H9 (cell line): ENCODE measurements at regions not wholly inside any gene's neighbourhood (a gene's known extent, or its start where the extent isn't known, plus 50 kb on each side); places are given as distances from the start of the nearest gene placed in this dataset.

ENCODE experiments used
- DNase-seq: peaks from one replicate; pipeline ENCODE4 v3.0.0-alpha.2; 2017
- H2AFZ ChIP-seq: one replicate; pipeline ENCODE4 v1.6.1; 2013; ENCODE audit warnings: mild to moderate bottlenecking, low read length, control low read depth, moderate library complexity
- H2AK5ac ChIP-seq: 2 replicates; pipeline ENCODE4 v1.6.1; 2013; ENCODE audit warnings: low read length, control low read depth, mixed read lengths; ENCODE audit not compliant: insufficient read length
- H2BK120ac ChIP-seq: one replicate; pipeline ENCODE4 v1.6.1; 2013; ENCODE audit warnings: low read depth, mild to moderate bottlenecking, low read length, control low read depth, inconsistent platforms; ENCODE audit not compliant: poor library complexity, severe bottlenecking
- H2BK12ac ChIP-seq: 2 replicates; pipeline ENCODE4 v1.6.1; 2013; ENCODE audit warnings: low read length, control low read depth, mixed read lengths, low read depth; ENCODE audit not compliant: insufficient read length
- H2BK15ac ChIP-seq: 2 replicates; pipeline ENCODE4 v1.6.1; 2013; ENCODE audit warnings: low read depth, low read length, control low read depth
- H2BK20ac ChIP-seq: one replicate; pipeline ENCODE4 v1.6.1; 2013; ENCODE audit warnings: low read depth, mild to moderate bottlenecking, low read length, control low read depth, inconsistent platforms; ENCODE audit not compliant: poor library complexity, severe bottlenecking
- H2BK5ac ChIP-seq: 2 replicates; pipeline ENCODE4 v1.6.1; 2013; ENCODE audit warnings: low read length, control low read depth, mixed read lengths; ENCODE audit not compliant: insufficient read length
- H3K14ac ChIP-seq: 2 replicates; pipeline ENCODE4 v1.6.1; 2013; ENCODE audit warnings: low read length, control low read depth; ENCODE audit not compliant: insufficient read depth
- H3K18ac ChIP-seq: 2 replicates; pipeline ENCODE4 v1.6.1; 2013; ENCODE audit warnings: low read depth, mild to moderate bottlenecking, mixed read lengths, low read length, control low read depth; ENCODE audit not compliant: insufficient read length
- H3K23ac ChIP-seq: 2 replicates; pipeline ENCODE4 v1.6.1; 2013; ENCODE audit warnings: low read length, control low read depth, mixed read lengths, low read depth; ENCODE audit not compliant: insufficient read length
- H3K23me2 ChIP-seq: 2 replicates; pipeline ENCODE4 v1.6.1; 2013; ENCODE audit warnings: low read depth, mild to moderate bottlenecking, mixed read lengths, low read length, control low read depth; ENCODE audit not compliant: insufficient read length, poor library complexity, severe bottlenecking
- H3K27ac ChIP-seq: 2 replicates; pipeline ENCODE4 v1.5.1; 2013; ENCODE audit warnings: low read length, control low read depth, mixed read lengths, low read depth; ENCODE audit not compliant: insufficient read length
- H3K27me3 ChIP-seq: 2 replicates; pipeline ENCODE4 v1.6.1; 2013; ENCODE audit warnings: low read length, control low read depth, inconsistent platforms; ENCODE audit not compliant: insufficient read depth
- H3K4ac ChIP-seq: 2 replicates; pipeline ENCODE4 v1.6.1; 2013; ENCODE audit warnings: low read depth, mild to moderate bottlenecking, control low read depth, inconsistent platforms, low read length, moderate library complexity
- H3K4me1 ChIP-seq: 2 replicates; pipeline ENCODE4 v1.6.1; 2013; ENCODE audit warnings: low read length, control low read depth, inconsistent platforms; ENCODE audit not compliant: insufficient read depth
- H3K4me2 ChIP-seq: 2 replicates; pipeline ENCODE4 v1.6.1; 2013; ENCODE audit warnings: low read length, control low read depth, mixed read lengths; ENCODE audit not compliant: insufficient read length, insufficient read depth
- H3K56ac ChIP-seq: 2 replicates; pipeline ENCODE4 v1.6.1; 2013; ENCODE audit warnings: low read depth, mild to moderate bottlenecking, mixed read lengths, low read length, control low read depth; ENCODE audit not compliant: insufficient read length
- H3K79me1 ChIP-seq: 2 replicates; pipeline ENCODE4 v1.6.1; 2013; ENCODE audit warnings: low read depth, mild to moderate bottlenecking, moderate library complexity, low read length, control low read depth, inconsistent platforms; ENCODE audit not compliant: insufficient read depth, poor library complexity, severe bottlenecking
- H3K79me2 ChIP-seq: 2 replicates; pipeline ENCODE4 v1.6.1; 2013; ENCODE audit warnings: low read length, control low read depth, inconsistent platforms; ENCODE audit not compliant: insufficient read depth
- H3K9ac ChIP-seq: 2 replicates; pipeline ENCODE4 v1.6.1; 2013; ENCODE audit warnings: low read length, control low read depth, mixed read lengths; ENCODE audit not compliant: insufficient read length; ENCODE audit errors: extremely low read depth
- H3K9me3 ChIP-seq: one replicate; pipeline ENCODE4 v1.6.1; 2013; ENCODE audit warnings: low read depth, low read length, inconsistent platforms; ENCODE audit not compliant: control insufficient read depth
- H3T11ph ChIP-seq: one replicate; pipeline ENCODE4 v1.6.1; 2013; ENCODE audit warnings: mild to moderate bottlenecking, low read length, control low read depth, inconsistent platforms
- H4K20me1 ChIP-seq: one replicate; pipeline ENCODE4 v1.6.1; 2013; ENCODE audit not compliant: control insufficient read depth, insufficient read length, insufficient read depth
- H4K5ac ChIP-seq: 2 replicates; pipeline ENCODE4 v1.6.1; 2013; ENCODE audit warnings: low read depth, mild to moderate bottlenecking, mixed read lengths, low read length, control low read depth; ENCODE audit not compliant: insufficient read length
- H4K8ac ChIP-seq: replicated peaks from 2 replicates; pipeline ENCODE4 v1.6.1; 2013; ENCODE audit warnings: low read length, control low read depth, mixed read lengths, low read depth; ENCODE audit not compliant: insufficient read length
- H4K91ac ChIP-seq: 2 replicates; pipeline ENCODE4 v1.6.1; 2013; ENCODE audit warnings: low read depth, mild to moderate bottlenecking, moderate library complexity, mixed read lengths, low read length, control low read depth; ENCODE audit not compliant: insufficient read length
- H3K27ac Mint-ChIP-seq, 3 experiments: 2 replicates in 2 of 3; 3 replicates in 1 of 3; pipeline ENCODE4 v1.8.0; 2020 to 2021; ENCODE audit warnings: mixed read lengths in 3 of 3, mild to moderate bottlenecking in 1 of 3, moderate library complexity in 1 of 3
- H3K27me3 Mint-ChIP-seq: 2 replicates; pipeline ENCODE4 v1.8.0; 2021; ENCODE audit warnings: low read depth, mild to moderate bottlenecking, moderate library complexity, mixed read lengths
- H3K36me3 Mint-ChIP-seq, 3 experiments: 2 replicates in 2 of 3; 3 replicates in 1 of 3; pipeline ENCODE4 v1.8.0; 2020 to 2021; ENCODE audit warnings: low read depth in 3 of 3, mixed read lengths in 3 of 3; ENCODE audit not compliant: insufficient read depth in 1 of 3
- H3K4me1 Mint-ChIP-seq, 2 experiments: 2 replicates each; pipeline ENCODE4 v1.8.0; 2020; ENCODE audit warnings: mixed read lengths in 2 of 2
- H3K4me3 Mint-ChIP-seq, 2 experiments: 2 replicates in 1 of 2; 3 replicates in 1 of 2; pipeline ENCODE4 v1.8.0; 2020 to 2021; ENCODE audit warnings: mild to moderate bottlenecking in 2 of 2, mixed read lengths in 2 of 2, moderate library complexity in 1 of 2
- H3K9me3 Mint-ChIP-seq, 2 experiments: 2 replicates in 1 of 2; 3 replicates in 1 of 2; pipeline ENCODE4 v1.8.0; 2020; ENCODE audit warnings: mild to moderate bottlenecking in 2 of 2, mixed read lengths in 2 of 2, moderate library complexity in 1 of 2
- WGBS: extraction: QIAGEN DNeasy Blood & Tissue Kit; methylation state at CpG from one replicate; pipeline ENCODE4 v1.1.7; 2013; ENCODE audit warnings: missing lambda C conversion rate, low lambda C conversion rate, mixed read lengths; ENCODE audit not compliant: insufficient read length; ENCODE audit errors: extremely low coverage; 5-methylcytosine and 5-hydroxymethylcytosine counted together
- TF ChIP-seq, protein P1 (sequence below): fragments of 200-600 bp; sonication (generic); conservative IDR thresholded peaks from 3 replicates; pipeline ENCODE4 v1.8.0; 2021; ENCODE audit warnings: antibody characterized with exemption, mild to moderate bottlenecking

DNA sequence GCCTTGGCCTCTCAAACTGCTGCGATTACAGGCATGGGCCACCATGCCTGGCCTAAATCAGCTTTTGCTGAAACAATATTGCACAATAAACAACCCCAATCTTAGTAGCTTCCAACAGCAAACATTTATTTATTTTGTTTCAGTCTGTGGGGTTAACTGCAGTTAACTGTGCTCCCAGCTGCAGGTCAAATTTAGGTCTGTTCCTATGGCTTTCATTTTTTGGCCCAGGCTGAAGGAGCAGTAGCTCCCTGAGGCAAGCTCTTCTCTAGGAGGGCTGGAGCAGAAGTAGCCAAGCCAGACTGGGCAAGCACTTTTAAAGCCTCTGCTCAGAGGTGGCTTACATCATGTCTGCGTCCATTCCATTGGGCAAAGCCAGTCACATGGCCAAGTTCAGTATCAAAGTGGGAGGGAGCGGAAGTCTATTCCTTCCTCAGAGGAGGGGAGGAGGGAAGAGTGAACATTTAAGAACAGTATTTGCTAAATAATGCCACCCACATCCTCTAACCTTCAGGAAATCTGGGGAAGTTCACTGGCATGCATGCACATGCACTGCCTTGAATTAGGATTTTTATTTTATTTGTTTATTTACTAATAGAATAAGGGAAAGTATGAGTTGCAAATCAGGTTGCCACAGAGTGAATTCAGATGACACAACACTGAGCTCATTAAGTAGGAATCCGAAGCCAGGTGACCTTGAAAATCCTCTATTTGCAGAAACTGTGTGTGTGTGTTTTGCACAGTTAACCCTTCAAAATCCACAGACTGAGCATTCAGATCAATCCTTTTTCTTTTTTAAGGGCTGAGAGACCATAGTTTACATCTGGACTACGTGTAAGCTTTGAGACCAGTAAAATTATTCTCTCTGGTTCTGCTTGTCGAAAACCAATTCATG lies 122.0 kb upstream of the SEL1L start:
- Mint-ChIP-seq H3K9me3 (peaks cover 2 to 4% of the 10 kb centered on the region in 2 experiments; a peak in 2 of 5 replicates), H3K4me1 (peaks cover 30 to 35% of the 10 kb centered on the region in 2 experiments), H3K27me3 (peaks cover 7% of the 10 kb centered on the region), H3K4me3 (no peak overlapping the region), H3K27ac (no peak overlapping the region), H3K36me3 (no peaks in the 10 kb centered on the region)
- no peak overlapping the region for H3K23ac ChIP-seq
- no peak overlapping the region for H4K5ac ChIP-seq
- no peak overlapping the region for H4K91ac ChIP-seq
- no peak overlapping the region for H3K56ac ChIP-seq
- H2BK12ac ChIP-seq, result no peak overlapping the region
- H3K4me1 ChIP-seq, result no peaks in the 10 kb centered on the region
- H2BK5ac ChIP-seq, result no peak overlapping the region
- no peak overlapping the region for H3T11ph ChIP-seq
- H2AFZ ChIP-seq, result no peak overlapping the region
- H3K23me2 ChIP-seq, result no peaks in the 10 kb centered on the region
- TF ChIP-seq, protein P1, sequence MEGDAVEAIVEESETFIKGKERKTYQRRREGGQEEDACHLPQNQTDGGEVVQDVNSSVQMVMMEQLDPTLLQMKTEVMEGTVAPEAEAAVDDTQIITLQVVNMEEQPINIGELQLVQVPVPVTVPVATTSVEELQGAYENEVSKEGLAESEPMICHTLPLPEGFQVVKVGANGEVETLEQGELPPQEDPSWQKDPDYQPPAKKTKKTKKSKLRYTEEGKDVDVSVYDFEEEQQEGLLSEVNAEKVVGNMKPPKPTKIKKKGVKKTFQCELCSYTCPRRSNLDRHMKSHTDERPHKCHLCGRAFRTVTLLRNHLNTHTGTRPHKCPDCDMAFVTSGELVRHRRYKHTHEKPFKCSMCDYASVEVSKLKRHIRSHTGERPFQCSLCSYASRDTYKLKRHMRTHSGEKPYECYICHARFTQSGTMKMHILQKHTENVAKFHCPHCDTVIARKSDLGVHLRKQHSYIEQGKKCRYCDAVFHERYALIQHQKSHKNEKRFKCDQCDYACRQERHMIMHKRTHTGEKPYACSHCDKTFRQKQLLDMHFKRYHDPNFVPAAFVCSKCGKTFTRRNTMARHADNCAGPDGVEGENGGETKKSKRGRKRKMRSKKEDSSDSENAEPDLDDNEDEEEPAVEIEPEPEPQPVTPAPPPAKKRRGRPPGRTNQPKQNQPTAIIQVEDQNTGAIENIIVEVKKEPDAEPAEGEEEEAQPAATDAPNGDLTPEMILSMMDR, result no peak
- no peak overlapping the region for H3K4ac ChIP-seq
- H2AK5ac ChIP-seq, result no peak overlapping the region
- H3K9ac ChIP-seq, result no peak overlapping the region
- H3K79me2 ChIP-seq, result no peaks in the 10 kb centered on the region
- H3K14ac ChIP-seq, result no peak overlapping the region
- WGBS, result no CpG with 5 or more reads among the region's 6 CpGs
- H3K9me3 ChIP-seq, result no peaks in the 10 kb centered on the region
- no peak overlapping the region for H2BK15ac ChIP-seq
- no peak overlapping the region for H3K4me2 ChIP-seq
- H3K27me3 ChIP-seq, result no peaks in the 10 kb centered on the region
- no peak overlapping the region for H2BK20ac ChIP-seq
- peak; percentile 37 for DNase-seq
- H4K20me1 ChIP-seq, result no peaks in the 10 kb centered on the region
- no peak overlapping the region for H3K18ac ChIP-seq
- H3K27ac ChIP-seq, result no peak overlapping the region
- no peaks in the 10 kb centered on the region for H3K79me1 ChIP-seq
- no peak overlapping the region for H4K8ac ChIP-seq
- no peak overlapping the region for H2BK120ac ChIP-seq
